22Rv1 (cell line): ENCODE measurements at regions not wholly inside any gene's neighbourhood (a gene's known extent, or its start where the extent isn't known, plus 50 kb on each side); places are given as distances from the start of the nearest gene placed in this dataset.
"Not testable (repeated sequence)": the region's sequence is repeated elsewhere in the genome, so short reads cannot be mapped to it uniquely, and the experiment has no call there.

Experiments used
- CTCF ChIP-seq: fragments of 450-650 bp; IDR thresholded peaks from 2 replicates; pipeline ENCODE4 v1.5.1; 2017; ENCODE audit warnings: mild to moderate bottlenecking
- ZFX ChIP-seq: fragments of 450-650 bp; IDR thresholded peaks from 2 replicates; pipeline ENCODE4 v1.6.1; 2017; ENCODE audit warnings: antibody characterized with exemption, borderline replicate concordance

DNA sequence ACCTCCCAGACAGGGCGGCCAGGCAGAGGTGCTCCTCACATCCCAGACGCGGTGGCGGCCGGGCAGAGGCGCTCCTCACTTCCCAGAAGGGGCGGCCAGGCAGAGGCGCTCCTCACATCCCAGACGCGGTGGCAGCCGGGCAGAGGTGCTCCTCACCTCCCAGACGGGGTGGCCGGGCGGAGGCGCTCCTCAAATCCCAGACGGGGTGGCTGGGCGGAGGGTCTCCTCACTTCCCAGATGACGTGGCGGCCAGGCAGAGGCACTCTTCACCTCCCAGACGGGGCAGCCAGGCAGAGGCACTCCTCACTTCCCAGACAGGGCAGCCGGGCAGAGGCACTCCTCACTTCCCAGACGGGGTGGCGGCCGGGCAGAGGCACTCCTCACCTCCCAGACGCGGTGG is 247.7 kb upstream of the USP9Y start:
- not testable (repeated sequence) for TF ChIP-seq CTCF, ZFX
